OCI-LY1 (cell line): ENCODE measurements at regions not wholly inside any gene's neighbourhood (a gene's known extent, or its start where the extent isn't known, plus 50 kb on each side); places are given as distances from the start of the nearest gene placed in this dataset.

Experiments used
- H2AFZ ChIP-seq: fragments of 200-600 bp; sonication (generic), shearing (Covaris generic); 2 replicates; pipeline ENCODE4 v1.6.0; 2014; ENCODE audit warnings: antibody characterized with exemption, mild to moderate bottlenecking, low read length
- H3F3A ChIP-seq: fragments of 200-600 bp; sonication (generic), shearing (Covaris generic); 2 replicates; pipeline ENCODE4 v1.6.0; 2014; ENCODE audit warnings: mild to moderate bottlenecking, antibody characterized with exemption, low read length, moderate library complexity; ENCODE audit not compliant: insufficient read depth
- H3K27ac ChIP-seq: fragments of 200-600 bp; sonication (generic); 2 replicates; pipeline ENCODE4 v1.5.1; 2014; ENCODE audit warnings: low read length, mixed run types, mild to moderate bottlenecking, low read depth; ENCODE audit not compliant: poor library complexity, severe bottlenecking
- H3K27me3 ChIP-seq: fragments of 200-600 bp; sonication (generic); 2 replicates; pipeline ENCODE4 v1.6.0; 2014; ENCODE audit warnings: antibody characterized with exemption, mild to moderate bottlenecking, low read length, moderate library complexity; ENCODE audit not compliant: insufficient read depth
- H3K36me3 ChIP-seq: fragments of 200-600 bp; sonication (generic); 2 replicates; pipeline ENCODE4 v1.6.1; 2014; ENCODE audit warnings: mild to moderate bottlenecking, antibody characterized with exemption, low read length, moderate library complexity, mixed read lengths; ENCODE audit not compliant: insufficient read depth
- H3K4me1 ChIP-seq: fragments of 200-600 bp; sonication (generic); 2 replicates; pipeline ENCODE4 v1.5.1; 2014; ENCODE audit warnings: mild to moderate bottlenecking, low read length, moderate library complexity; ENCODE audit not compliant: insufficient read depth, severe bottlenecking
- H3K4me2 ChIP-seq: fragments of 200-600 bp; sonication (generic), shearing (Covaris generic); 2 replicates; pipeline ENCODE4 v1.6.1; 2014; ENCODE audit warnings: low read length
- H3K4me3 ChIP-seq: fragments of 200-600 bp; sonication (generic); 2 replicates; pipeline ENCODE4 v1.5.1; 2014; ENCODE audit warnings: low read length, low read depth, mild to moderate bottlenecking, mixed read lengths; ENCODE audit not compliant: poor library complexity, severe bottlenecking
- H3K79me2 ChIP-seq: fragments of 200-600 bp; shearing (Covaris generic); 2 replicates; pipeline ENCODE4 v1.6.1; 2016; ENCODE audit warnings: mixed run types, low read length, mixed read lengths; ENCODE audit not compliant: insufficient read depth
- H3K9ac ChIP-seq: fragments of 200-600 bp; sonication (generic), shearing (Covaris generic); 2 replicates; pipeline ENCODE4 v1.6.1; 2014; ENCODE audit warnings: mild to moderate bottlenecking, low read length, mixed read lengths
- H3K9me2 ChIP-seq: fragments of 200-600 bp; sonication (generic), shearing (Covaris generic); 2 replicates; pipeline ENCODE4 v1.6.1; 2014; ENCODE audit warnings: low read depth, mild to moderate bottlenecking, low read length, mixed read lengths
- H3K9me3 ChIP-seq: fragments of 200-600 bp; shearing (Covaris generic); 2 replicates; pipeline ENCODE4 v1.6.1; 2014; ENCODE audit warnings: low read length, mixed read lengths
- H4K20me1 ChIP-seq: fragments of 200-600 bp; sonication (generic), shearing (Covaris generic); 2 replicates; pipeline ENCODE4 v1.6.0; 2016; ENCODE audit warnings: mild to moderate bottlenecking, low read length; ENCODE audit not compliant: insufficient read depth
- EZH2 ChIP-seq: fragments of 200-600 bp; sonication (generic), shearing (Covaris generic); IDR thresholded peaks from 2 replicates; pipeline ENCODE4 v1.8.0; 2017; ENCODE audit warnings: borderline replicate concordance, mixed run types, mild to moderate bottlenecking, antibody characterized with exemption, low read length, moderate library complexity, mixed read lengths
- TF ChIP-seq, protein P1 (sequence below): fragments of 200-600 bp; sonication (generic), shearing (Covaris generic); IDR thresholded peaks from 2 replicates; pipeline ENCODE4 v1.5.1; 2017; ENCODE audit warnings: mild to moderate bottlenecking, antibody characterized with exemption, low read length, moderate library complexity, mixed read lengths

DNA sequence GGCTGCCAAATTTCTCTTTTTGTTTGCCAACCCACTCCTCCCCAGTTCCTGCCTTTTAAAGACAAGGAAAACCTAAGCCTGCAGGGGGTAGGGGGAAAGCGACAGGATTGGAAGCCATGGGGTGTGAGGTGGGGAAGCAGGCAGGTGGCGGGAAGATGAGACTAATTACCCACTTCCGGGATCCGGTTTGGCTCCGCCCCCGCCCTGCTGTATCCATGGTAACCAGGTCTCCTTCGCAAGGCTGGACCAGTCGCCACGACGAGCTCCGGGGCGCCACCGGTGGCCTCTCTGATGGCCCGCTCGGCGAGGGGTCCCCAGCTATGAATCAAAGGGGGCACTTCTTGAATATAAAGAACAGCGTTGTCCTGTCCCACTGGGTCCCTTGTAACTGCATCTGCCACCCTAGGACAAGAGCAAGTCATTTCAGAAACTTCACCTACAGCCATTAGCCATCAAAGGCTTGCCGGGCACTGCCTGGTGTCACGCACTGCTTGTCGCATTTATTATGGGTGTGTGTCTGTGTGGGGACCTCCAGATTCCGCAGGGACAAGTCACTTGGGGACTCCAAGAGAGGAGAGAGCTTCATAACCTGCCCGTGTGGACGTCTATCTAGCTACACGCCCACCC, 55.4 kb upstream of the LMTK2 start:
- Histone ChIP-seq H3K27me3 (peaks cover 11% of the 10 kb centered on the region; the same call in 1 of the 2 replicates), H2AFZ (no peak overlapping the region), H3K79me2 (no peaks in the 10 kb centered on the region), H3K4me3 (peak overlapping the region; percentile 16), H3K9ac (no peak overlapping the region), H3K27ac (no peak overlapping the region), H3F3A (no peaks in the 10 kb centered on the region), H3K36me3 (no peaks in the 10 kb centered on the region), H3K4me2 (peak overlapping the region; percentile 53), H3K9me3 (no peaks in the 10 kb centered on the region), H3K9me2 (no peaks in the 10 kb centered on the region), H4K20me1 (no peaks in the 10 kb centered on the region), H3K4me1 (peaks cover 5% of the 10 kb centered on the region)
- TF ChIP-seq EZH2 = no peak
- TF ChIP-seq, protein P1, sequence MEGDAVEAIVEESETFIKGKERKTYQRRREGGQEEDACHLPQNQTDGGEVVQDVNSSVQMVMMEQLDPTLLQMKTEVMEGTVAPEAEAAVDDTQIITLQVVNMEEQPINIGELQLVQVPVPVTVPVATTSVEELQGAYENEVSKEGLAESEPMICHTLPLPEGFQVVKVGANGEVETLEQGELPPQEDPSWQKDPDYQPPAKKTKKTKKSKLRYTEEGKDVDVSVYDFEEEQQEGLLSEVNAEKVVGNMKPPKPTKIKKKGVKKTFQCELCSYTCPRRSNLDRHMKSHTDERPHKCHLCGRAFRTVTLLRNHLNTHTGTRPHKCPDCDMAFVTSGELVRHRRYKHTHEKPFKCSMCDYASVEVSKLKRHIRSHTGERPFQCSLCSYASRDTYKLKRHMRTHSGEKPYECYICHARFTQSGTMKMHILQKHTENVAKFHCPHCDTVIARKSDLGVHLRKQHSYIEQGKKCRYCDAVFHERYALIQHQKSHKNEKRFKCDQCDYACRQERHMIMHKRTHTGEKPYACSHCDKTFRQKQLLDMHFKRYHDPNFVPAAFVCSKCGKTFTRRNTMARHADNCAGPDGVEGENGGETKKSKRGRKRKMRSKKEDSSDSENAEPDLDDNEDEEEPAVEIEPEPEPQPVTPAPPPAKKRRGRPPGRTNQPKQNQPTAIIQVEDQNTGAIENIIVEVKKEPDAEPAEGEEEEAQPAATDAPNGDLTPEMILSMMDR = peak; percentile 24

DNA sequence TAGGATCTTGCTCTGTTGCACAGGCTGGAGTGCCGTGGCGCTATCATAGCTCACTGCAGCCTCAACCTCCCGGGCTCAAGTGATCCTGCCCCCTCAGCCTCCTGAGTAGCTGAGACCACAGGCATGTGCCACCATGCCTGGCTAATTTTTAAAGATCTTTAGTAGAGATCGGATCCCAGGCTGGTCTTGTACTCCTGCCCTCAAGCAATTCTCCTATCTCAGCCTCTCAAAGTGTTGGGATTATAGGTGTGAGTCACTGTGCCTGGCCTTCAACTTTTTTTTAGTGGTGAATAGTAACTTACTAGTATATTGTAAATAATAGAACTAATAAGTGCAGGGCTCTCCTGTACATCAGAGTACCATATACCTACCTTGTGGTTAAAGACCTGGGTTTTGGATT, 52.1 kb upstream of the LMTK2 start:
- H3K79me2 ChIP-seq = no peaks in the 10 kb centered on the region
- no peaks in the 10 kb centered on the region for H4K20me1 ChIP-seq
- peaks cover 5% of the 10 kb centered on the region for H3K4me1 ChIP-seq
- H3K27ac ChIP-seq = no peak overlapping the region
- no peak overlapping the region for H3K9ac ChIP-seq
- no peak overlapping the region for H3K4me2 ChIP-seq
- no peak overlapping the region for H2AFZ ChIP-seq
- H3K36me3 ChIP-seq = no peaks in the 10 kb centered on the region
- H3K27me3 ChIP-seq = peaks cover 11% of the 10 kb centered on the region; the same call in 1 of the 2 replicates
- H3F3A ChIP-seq = no peaks in the 10 kb centered on the region
- TF ChIP-seq, protein P1 = no peak
- no peak for TF ChIP-seq EZH2
- no peaks in the 10 kb centered on the region for H3K9me3 ChIP-seq
- H3K9me2 ChIP-seq = no peaks in the 10 kb centered on the region
- no peak overlapping the region for H3K4me3 ChIP-seq

DNA sequence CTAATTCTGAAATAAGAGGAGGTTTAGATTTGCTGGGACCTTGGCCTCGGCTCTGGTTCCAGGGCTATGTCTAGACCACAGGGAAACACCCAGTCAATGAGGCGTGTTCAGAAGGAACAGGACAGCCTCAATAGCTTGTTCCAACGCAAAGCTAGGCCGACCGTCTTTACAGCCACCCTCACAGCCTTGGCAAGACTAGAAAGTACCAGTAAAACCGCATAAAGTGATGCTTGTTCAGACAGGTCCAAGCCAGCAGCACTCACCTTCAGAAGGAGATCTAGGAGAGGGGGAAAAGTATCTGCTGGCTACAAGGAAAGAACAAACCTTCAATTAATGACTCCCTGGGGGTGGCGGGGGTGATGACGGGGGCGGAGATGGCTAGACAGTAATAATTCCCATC, 50.1 kb upstream of the LMTK2 start:
- Histone ChIP-seq H3K79me2 (no peaks in the 10 kb centered on the region), H3F3A (no peaks in the 10 kb centered on the region), H3K36me3 (no peaks in the 10 kb centered on the region), H3K27me3 (peaks cover 6% of the 10 kb centered on the region; the same call in 1 of the 2 replicates), H3K4me2 (no peak overlapping the region), H3K4me1 (no peaks in the 10 kb centered on the region), H2AFZ (no peak overlapping the region), H3K4me3 (no peak overlapping the region), H3K9me3 (no peaks in the 10 kb centered on the region), H4K20me1 (no peaks in the 10 kb centered on the region), H3K9ac (no peak overlapping the region), H3K27ac (no peak overlapping the region), H3K9me2 (no peaks in the 10 kb centered on the region)
- TF ChIP-seq EZH2 = no peak
- TF ChIP-seq, protein P1 = no peak
